ENCODE measurements at regions not wholly inside any gene's neighbourhood (a gene's known extent, or its start where the extent isn't known, plus 50 kb on each side); places are given as distances from the start of the nearest gene placed in this dataset.
"Not testable (repeated sequence)": the region's sequence is repeated elsewhere in the genome, so short reads cannot be mapped to it uniquely, and the experiment has no call there.

- DNase-seq = no peak
These were observed 353.3 kb downstream of the PAX1 start for GRCh38 chr20:22058746-22059145.

DNA sequence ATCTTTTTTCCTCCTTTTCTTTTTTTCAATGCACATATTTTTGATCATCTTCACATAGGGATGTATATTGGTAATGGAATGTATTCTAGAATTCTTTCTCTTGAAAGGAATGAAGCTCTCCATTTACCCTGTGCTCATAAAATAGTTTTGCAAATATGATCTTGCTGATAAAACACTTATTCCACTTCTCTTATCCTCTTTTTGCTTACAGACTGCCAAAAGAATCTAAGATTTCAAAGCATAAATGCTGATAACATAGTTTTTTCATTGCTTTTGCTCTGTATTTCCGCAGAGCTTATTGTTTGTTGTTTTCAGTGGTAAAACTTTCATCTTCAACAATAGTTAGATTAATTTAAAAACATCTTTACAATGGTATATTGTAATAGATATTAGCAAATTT is 350.5 kb downstream of the PAX1 start:
- DNase-seq = no peak

DNA sequence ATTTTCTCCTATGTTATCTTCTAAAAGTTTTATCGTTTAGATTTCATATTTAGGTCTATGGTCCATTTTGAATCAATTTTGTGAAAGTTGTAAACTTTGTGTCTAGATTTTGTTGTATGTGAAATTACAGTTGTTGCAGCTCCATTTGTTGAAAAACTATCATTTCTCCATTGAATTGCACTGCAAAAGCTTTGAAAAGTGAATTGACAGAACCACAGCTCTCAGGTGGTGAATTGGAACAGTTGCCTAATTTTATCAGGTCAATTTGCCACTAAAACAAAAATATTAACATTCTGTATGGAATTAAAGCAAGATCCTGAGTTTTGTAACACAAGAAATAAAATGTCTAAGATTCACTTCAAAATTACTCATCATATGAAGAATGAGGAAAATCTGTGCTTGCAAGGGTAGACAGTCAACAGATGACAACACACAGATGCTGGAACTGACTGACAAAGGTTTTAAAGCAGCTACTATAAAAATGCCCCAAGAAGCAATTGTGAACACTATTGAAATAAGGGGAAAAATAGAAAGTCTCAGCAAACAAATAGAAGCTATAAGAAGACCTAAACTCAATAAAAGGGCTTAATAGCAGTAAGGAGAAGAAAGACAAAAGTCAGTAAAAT is 346.7 kb downstream of the PAX1 start:
- DNase-seq = no peak

- not testable (repeated sequence) for DNase-seq
These were observed 340.6 kb downstream of the PAX1 start for GRCh38 chr20:22045956-22046507.

GRCh38 chr20:22027423-22027822 is 322.0 kb downstream of the PAX1 start:
- no peak for DNase-seq

GRCh38 chr20:22020201-22020600 is 314.7 kb downstream of the PAX1 start:
- DNase-seq = no peak

DNA sequence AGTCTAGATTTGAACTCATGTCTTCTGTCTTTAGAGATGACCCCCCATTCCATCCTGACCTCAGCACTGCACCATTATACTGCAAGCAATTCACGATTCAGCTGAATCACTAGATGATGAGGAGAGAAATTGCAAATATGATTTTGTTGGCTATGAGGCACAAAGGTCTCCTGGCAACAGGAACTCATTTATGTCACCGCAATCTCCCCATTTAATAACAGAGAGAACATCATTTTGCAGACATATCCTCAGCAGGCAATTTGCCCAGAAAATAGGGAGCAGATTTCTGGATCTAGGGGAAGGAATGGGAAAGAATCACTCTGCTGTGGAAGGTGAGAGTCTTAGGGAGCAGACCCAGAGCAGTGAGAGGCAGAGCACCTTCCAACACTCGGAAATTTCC is 303.0 kb downstream of the PAX1 start:
- no peak for DNase-seq

DNA sequence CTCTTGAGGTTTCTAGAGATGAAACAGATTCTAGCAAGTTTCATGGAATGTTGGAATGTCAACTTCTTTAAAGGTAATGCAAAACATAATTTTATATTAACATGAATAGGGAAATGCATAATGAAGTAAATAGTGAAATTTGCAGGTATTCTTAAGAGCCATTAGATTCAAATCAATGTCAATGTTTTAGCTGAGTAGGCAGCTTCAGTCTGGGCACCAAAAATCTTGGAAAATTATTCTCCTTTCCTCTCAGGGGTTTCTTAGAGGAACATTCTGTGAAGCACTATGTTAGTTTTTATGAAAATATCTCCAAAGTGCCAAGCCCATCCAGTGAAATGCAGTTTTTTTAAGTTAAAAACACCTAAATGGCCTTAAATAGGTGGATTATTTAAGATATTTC is 300.8 kb downstream of the PAX1 start:
- DNase-seq = no peak

- DNase-seq = no peak
These were observed 300.1 kb downstream of the PAX1 start for GRCh38 chr20:22005535-22005934.

GRCh38 chr20:22004946-22005345 is 299.5 kb downstream of the PAX1 start:
- no peak for DNase-seq

DNA sequence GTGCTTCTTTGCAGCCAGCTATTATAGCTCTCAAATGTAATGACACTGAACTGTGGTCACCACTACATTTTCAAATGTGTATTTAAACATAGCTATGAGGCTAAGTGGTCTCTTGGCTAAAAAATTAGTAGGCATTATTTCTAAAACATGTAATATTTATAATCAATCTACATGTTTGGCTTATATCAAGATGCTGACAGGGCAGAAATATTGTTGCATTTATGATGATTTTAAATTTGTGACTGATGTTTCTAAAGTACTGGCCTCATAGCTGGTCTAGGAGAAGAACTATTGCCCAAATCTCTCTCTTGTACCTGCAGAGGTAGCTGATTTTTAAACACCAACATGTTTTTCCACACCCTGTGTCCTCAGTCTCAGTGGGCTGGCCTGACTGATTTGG is 298.2 kb downstream of the PAX1 start:
- DNase-seq = no peak

GRCh38 chr20:22001886-22002285 is 296.4 kb downstream of the PAX1 start:
- DNase-seq = no peak

DNA sequence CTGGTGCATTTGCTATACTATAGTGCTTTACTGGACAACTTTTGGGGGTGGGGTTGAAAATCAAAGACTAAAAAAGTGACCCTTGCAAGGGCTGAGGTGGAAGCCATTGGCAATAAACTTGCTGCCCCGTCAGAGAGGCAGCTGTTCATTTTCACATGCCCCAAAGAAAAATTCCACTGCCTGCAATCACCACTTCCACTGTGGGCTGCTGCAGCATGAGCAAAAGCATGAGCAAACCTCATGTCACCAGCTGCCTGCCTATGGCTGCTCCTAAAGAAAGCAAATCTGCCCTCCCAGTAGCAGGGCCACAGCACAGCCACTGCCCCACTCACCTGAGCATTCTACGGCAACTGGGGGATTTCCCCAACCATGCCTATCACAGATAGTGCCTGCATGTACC is 290.0 kb downstream of the PAX1 start:
- DNase-seq = no peak

DNA sequence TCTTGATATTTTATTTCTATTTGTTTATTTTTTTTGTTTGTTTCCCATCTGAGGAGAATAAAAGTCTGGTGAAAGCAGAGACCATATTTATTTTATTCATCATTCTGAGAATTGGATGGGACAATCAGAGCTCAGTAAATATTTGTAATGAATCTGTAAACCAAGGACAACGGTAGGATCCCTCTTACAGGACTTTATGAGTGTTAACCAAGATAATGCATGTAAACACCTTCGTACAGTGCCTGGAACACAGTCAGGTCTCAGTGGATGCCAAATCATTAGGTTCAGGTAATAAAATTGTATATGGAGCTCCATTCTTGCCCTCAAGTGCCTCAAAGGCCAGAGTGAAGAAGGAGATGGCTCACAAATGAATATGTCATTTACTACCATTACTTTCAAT is 288.7 kb downstream of the PAX1 start:
- DNase-seq = no peak

DNA sequence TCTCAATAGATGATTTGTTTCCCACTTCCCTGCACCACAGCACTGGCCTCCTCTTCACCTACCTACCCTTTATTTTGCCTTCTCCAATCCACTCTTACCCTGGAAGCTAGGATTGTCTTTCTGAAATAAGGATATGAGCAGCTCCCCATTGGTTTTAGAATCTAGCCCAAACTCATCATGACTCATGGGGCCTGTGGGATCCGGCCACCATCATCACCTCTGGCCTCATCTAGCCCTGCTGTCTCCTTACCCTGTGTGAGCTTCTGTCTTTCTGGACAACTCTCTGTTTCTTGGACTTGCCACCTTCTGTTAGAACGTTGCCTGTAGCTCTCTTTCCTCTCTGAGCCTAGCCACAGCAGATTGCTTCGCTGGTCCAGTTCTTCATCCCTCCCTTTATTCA is 277.1 kb downstream of the PAX1 start:
- DNase-seq = no peak

DNA sequence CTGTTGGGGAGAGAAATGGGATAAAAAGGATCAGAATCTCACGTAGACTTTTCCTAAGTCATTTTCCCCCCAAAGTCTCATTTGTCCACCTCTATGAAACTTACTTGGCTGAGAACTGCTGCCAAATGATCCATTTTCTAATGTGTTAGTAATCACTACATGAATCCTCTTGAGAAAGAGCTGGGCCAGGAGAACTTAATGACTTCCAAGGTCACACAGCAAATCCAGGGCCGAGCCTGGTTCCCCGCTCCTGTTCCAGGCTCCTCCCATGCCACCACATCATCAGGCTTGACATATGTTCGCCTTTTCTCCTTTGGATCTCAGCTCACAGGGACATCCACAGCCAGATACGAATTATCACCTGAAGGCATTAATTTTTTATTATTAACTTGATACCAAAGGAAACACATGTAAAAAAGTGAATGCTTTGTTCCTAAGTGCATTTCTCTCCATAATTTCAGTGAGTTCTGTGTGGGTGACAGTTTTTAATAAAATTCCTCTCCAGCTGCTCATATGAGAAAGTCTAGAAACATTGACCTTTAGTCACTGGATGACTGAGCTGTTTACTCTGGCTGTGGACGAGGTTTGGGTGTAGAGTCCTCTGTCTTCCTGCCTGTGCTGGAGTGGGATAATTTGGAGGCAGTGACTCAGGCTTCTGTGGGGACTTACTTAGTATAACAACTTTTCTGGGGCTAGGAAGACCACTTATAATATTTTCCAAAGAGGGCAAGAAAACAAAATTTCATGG is 276.3 kb downstream of the PAX1 start:
- DNase-seq = no peak

DNA sequence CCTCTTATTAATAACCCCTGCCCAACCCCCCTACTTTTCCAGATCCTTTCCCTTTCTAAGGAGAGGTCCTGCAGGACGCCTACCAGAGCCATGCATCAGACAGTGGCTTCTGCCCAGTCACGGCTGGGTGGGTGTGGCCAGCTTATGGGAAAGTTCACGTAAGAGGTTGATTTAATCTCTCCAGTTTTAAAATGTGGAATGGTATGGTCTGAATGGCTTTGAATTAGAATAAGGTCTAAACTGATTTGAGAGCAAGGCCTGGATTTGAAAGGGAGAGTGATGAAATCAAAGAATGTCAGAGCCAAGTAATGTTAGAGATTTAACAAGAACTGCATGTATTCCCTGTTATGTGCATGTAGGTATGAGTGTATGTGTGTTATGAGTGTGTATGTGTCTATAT is 275.7 kb downstream of the PAX1 start:
- no peak for DNase-seq

DNA sequence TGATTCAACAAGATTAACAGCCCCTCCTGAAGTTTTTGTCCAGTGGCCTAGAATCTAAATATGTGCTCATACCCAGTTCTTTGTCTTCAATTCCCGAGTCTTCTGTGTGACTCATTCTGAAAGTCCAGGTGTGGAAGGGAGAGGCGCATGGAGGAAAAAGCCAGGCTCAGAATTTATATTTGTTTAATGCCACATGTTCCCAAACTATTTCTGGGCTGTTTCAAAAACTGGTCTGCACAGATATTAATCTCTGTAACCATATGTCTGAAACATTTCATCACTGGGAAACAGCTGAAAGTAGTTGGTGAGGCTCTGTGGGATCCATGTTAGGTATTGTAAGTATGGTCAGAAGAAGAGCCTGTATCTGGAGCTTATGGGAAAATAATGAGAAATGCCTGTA is 266.0 kb downstream of the PAX1 start:
- no peak for DNase-seq

GRCh38 chr20:21968486-21968885 is 263.0 kb downstream of the PAX1 start:
- DNase-seq = no peak

DNA sequence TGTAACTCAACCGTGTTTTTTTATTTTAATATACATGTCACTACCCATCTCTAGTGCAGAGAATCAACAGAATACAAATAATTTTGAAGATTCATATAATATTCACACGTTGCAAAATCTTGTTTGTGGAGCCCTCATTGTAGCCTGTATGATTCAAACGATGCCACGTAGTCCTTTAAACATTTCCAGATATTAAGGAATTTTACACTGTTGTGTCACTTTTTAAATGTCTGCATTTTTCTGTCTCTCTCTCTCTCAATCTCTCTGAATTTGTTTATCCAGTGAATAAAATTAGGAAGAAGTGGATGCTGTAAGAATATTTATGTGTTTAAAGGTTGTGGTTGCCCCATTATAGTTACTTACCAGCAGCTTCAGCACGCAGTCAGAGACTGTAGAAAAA is 262.0 kb downstream of the PAX1 start:
- no peak for DNase-seq

DNA sequence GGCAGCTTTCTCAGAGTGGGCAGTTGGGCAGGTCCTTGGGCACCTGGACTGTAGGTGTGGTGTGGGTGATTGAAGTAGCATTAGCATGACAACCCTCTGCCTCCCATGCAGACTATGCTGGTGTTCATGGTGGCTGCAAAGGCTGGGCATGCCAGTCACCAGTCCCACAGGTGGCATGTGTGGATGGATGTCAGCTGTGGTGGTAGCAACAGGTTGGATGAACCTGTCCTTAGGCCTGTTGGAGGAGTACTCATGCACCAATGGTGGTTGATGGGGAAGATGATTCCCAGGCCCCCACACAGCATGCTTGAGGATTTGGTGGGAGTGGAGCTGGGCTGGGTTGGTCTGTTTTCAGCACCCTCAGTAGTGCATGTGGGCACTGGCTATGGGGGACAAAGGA is 251.1 kb downstream of the PAX1 start:
- no peak for DNase-seq

DNA sequence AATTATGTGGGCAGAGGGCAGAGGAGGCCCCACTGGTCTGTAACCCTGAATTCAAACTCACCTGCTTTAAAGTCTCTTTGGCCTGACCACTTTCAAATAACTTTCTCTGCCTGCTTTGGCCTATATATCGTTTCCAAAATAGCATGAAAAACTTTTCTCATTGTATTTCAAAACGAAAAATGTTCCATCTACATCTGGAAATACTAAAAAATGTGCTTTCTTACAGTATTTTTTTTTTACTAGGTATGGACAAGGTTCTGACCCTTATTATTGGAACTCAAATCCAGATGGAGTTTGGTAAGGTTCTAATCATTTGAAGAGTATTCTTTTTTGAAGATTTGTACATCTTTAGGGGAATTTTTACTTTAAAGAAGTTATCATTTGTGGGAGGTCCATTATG is 241.9 kb downstream of the PAX1 start:
- DNase-seq = no peak

GRCh38 chr20:21944227-21944626 is 238.8 kb downstream of the PAX1 start:
- DNase-seq = no peak

DNA sequence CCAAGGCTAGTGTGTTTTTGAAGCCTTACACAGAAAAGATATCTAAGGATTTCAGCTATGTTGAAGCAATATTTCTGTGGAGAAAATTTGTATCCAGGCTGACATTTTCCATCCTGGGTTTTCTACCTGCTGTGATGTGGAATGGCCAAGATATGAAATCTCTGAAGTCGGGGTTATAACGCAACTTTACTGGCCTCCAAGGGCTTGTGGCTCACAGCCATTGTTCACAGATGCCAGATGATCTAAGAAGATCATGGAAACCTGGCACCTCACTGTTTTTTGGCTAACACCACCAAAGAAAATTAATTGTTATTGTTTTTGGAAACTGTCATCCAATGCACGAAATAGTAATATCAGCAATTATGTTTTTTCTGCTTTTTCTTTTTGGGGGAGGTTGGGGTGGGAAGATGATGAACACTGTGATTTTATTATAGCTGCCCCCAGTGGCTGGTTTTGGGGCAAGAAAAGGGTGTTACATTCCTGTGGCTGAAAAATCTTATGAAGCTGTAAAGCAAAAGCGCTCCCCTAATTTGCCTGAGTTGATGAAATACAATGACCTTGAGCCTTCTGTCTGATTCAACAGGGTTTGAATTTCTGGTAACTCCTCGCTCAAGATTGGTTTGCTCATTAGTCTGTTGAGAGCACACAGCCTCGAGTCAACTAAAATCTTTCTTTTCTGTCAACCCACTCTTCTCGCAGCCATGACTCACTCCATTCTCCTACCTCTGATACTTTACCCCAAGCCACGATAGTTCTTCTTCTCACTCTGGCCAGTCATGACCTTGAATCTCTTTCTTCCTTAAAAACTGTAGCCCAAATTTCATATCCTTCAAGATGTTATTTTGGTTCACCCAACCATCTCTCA is 236.7 kb downstream of the PAX1 start:
- DNase-seq = no peak

All from CD4-positive, alpha-beta T cell treated with Interferon gamma for 1 hour (primary cell).